AG04449 (cell line): ENCODE measurements at regions not wholly inside any gene's neighbourhood (a gene's known extent, or its start where the extent isn't known, plus 50 kb on each side); places are given as distances from the start of the nearest gene placed in this dataset.
"Not testable (repeated sequence)": the region's sequence is repeated elsewhere in the genome, so short reads cannot be mapped to it uniquely, and the experiment has no call there.

ENCODE experiments used
- CTCF ChIA-PET: fragments of 350-600 bp; formaldehyde crosslinking; extraction: SDS; loops from one replicate; lab custom pipeline; 2021; ENCODE audit warnings: antibody characterized with exemption; lab: Yijun Ruan, JAX
- POLR2A ChIA-PET: fragments of 400-600, 350-600 bp; formaldehyde crosslinking; extraction: SDS; loops from one replicate; lab custom pipeline; 2020; ENCODE audit warnings: antibody characterized with exemption, inconsistent platforms; lab: Yijun Ruan, JAX
- DNase-seq: peaks from one replicate; pipeline ENCODE4 v3.0.0-alpha.2; 2010; ENCODE audit warnings: low read depth, low spot score
- H3K4me3 ChIP-seq: 2 replicates; pipeline ENCODE4 v1.5.1; 2011; ENCODE audit warnings: low read depth, mild to moderate bottlenecking, control low read depth, low read length
- TF ChIP-seq, protein P1 (sequence below): IDR thresholded peaks from one replicate; pipeline ENCODE4 v1.5.1; 2011; ENCODE audit warnings: mild to moderate bottlenecking, moderate library complexity, low read length, control low read depth, inconsistent platforms; ENCODE audit not compliant: insufficient read depth; ENCODE audit errors: missing control alignments

DNA sequence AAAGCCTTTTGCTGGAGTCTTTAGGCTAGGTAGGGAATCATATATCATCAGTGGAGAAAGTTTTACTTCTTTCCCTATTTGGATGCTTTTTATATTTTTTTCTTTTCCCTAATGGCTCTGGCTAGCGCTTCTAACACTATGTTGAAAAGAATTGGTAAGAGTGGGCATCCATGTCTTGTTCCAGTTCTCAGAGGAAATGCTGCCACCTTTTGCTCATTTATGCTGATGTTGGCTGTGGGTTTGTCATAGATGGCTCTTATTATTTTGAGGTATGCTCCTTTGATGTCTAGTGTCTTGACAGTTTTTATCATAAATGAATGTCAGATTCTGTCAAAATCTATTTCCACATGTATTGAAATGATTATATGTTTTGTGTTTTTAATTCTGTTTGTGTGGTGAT, 1544.1 kb downstream of the REEP3 start:
- POLR2A ChIA-PET: no interaction called here
- DNase-seq: no peak
- TF ChIP-seq, protein P1, sequence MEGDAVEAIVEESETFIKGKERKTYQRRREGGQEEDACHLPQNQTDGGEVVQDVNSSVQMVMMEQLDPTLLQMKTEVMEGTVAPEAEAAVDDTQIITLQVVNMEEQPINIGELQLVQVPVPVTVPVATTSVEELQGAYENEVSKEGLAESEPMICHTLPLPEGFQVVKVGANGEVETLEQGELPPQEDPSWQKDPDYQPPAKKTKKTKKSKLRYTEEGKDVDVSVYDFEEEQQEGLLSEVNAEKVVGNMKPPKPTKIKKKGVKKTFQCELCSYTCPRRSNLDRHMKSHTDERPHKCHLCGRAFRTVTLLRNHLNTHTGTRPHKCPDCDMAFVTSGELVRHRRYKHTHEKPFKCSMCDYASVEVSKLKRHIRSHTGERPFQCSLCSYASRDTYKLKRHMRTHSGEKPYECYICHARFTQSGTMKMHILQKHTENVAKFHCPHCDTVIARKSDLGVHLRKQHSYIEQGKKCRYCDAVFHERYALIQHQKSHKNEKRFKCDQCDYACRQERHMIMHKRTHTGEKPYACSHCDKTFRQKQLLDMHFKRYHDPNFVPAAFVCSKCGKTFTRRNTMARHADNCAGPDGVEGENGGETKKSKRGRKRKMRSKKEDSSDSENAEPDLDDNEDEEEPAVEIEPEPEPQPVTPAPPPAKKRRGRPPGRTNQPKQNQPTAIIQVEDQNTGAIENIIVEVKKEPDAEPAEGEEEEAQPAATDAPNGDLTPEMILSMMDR: no peak
- CTCF ChIA-PET: no interaction called here
- H3K4me3 ChIP-seq: no peak overlapping the region

DNA sequence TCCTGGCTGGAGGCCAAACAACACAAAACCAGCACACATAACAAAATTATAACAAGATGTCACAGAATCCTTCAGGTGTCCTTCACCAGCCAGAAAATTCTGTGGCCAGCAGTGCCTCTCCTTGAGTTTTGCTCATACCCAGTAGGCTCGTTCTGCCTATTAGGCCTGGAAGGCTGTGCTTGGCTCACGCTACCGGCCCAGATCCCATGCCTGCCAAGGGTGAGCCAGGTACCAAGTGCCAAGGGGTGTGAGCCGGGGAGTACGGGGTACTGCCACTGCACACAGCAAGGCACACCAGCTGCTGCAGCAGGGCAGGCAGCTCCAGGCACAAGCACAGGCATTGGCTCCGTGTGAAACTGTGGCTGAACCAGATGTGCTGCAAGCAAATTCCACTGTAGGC, 1562.0 kb downstream of the REEP3 start:
- ChIA-PET CTCF (no interaction called here), POLR2A (no interaction called here)
- TF ChIP-seq, protein P1: no peak
- DNase-seq: no peak
- H3K4me3 ChIP-seq: no peak overlapping the region

DNA sequence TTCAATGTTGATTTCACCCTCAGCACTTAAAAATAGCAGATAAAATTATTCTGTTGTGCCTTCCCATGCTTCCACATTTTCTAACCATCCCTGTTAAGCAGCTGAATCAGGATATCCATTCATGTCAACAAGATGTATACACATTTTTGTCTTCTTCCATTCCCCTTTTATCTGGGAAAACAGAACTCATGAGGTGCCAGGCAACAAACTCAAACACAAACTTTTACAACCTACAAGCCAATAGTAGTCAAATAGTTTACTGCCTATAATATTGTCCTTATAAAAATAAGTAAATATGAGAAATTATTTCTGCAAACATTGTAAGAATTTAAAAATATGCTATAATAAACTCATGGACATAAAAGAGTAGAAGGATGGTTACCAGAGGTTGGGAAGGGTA, 1569.8 kb downstream of the REEP3 start:
- TF ChIP-seq, protein P1: no peak
- no peak overlapping the region for H3K4me3 ChIP-seq
- DNase-seq: no peak
- ChIA-PET POLR2A (no interaction called here), CTCF (no interaction called here)

DNA sequence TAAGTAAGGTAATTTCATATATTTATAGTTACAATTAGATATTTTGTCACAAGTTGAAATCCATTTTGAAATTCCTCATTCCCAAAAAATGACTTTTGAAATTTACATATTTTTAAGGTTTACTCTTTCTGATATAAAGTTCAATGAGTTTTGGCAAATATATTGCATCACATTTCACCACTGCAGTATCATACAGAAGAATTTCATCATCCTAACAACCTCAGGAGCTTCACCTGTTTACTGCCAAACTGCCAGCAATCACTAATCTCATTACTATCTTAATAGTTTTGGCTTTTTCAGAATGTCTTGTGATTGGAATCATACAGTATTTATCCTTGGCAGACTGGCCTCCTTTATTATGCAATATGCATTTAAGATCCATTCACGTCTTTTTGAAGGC, 1578.9 kb downstream of the REEP3 start:
- no peak overlapping the region for H3K4me3 ChIP-seq
- DNase-seq: no peak
- POLR2A ChIA-PET: no interaction called here
- TF ChIP-seq, protein P1: no peak
- CTCF ChIA-PET: no interaction called here

DNA sequence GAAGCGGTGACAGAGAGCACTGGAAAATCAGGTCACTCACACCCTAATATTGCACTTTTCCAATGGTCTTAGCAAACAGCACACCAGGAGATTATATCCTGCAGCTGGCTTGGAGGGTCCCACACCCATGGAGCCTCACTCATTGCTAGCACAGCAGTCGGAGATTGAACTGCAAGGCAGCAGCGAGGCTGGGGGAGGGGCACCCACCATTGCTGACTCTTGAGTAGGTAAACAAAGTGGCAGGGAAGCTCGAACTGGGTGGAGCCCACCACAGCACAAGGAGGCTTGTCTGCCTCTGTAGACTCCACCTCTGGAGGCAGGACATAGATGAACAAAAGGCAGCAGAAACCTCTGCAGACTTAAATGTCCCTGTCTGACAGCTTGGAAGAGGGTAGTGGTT, 1579.7 kb downstream of the REEP3 start:
- POLR2A ChIA-PET, CTCF ChIA-PET, DNase-seq, H3K4me3 ChIP-seq: not testable (repeated sequence)

DNA sequence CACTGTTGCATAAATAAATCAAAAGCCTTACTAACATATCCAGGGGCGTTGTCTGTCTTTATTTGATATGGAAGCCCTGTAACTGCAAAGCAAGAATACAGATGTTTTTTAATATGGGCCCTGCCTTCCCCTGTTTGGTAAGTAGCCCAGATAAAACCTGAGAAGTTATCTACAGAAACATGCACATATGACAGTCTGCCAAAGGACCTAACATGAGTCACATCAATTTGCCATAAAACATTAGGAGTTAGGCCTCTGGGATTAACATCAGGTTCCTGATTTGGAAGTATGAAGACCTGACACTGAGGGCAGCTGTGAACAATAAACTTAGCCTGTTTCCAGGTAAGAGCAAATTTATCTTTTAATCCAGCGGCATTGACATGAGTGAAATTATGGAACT, 1588.8 kb downstream of the REEP3 start:
- H3K4me3 ChIP-seq: no peak overlapping the region
- ChIA-PET CTCF (no interaction called here), POLR2A (no interaction called here)
- DNase-seq: no peak
- TF ChIP-seq, protein P1: no peak

DNA sequence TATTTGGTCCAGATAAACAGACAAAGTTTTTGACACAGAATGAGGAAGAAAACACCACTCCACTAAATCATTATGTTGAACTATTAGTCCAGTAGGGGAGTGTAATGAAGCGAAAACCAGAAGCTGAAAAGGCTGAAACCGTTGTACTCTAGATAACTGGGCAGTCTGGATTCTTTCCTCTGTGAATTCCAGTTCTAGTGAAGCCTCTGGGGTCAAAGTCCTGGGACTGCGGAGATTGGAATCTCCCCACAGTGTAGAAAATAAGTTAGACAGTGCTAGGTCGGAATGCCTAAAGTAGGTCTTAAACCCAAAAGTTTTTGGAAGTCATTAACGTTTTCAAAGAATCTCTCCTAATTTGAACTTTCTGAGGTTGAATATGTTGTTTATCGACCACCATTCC, 1589.9 kb downstream of the REEP3 start:
- DNase-seq: not testable (repeated sequence)

More for the DNA sequence above, 1589.9 kb downstream of the REEP3 start:
- POLR2A ChIA-PET, CTCF ChIA-PET, H3K4me3 ChIP-seq: not testable (repeated sequence)
